Breast epithelium (tissue), 4 donors: ENCODE measurements at regions not wholly inside any gene's neighbourhood (a gene's known extent, or its start where the extent isn't known, plus 50 kb on each side); places are given as distances from the start of the nearest gene placed in this dataset.

Source experiments
- DNase-seq, 2 donors: peaks; one replicate each; pipeline ENCODE4 v3.0.0-alpha.2; 2019; ENCODE audit warnings: low spot score in 2 of 2
- H3K27ac ChIP-seq, 2 donors: fragments of 200-600 bp; sonication (generic) in 1 of 2; one replicate each; pipeline ENCODE4 v1.5.1; 2016 to 2019; ENCODE audit warnings: mild to moderate bottlenecking in 1 of 2
- H3K27me3 ChIP-seq, 2 donors: fragments of 200-600 bp; sonication (generic) in 1 of 2; one replicate each; pipeline versions ENCODE4 v1.5.1 to v1.6.0; 2017 to 2019; ENCODE audit warnings: control low read depth in 1 of 2, mild to moderate bottlenecking in 1 of 2
- H3K36me3 ChIP-seq: fragments of 200-600 bp; one replicate; pipeline ENCODE4 v1.5.1; 2019
- H3K4me1 ChIP-seq, 2 donors: fragments of 200-600 bp; sonication (generic); one replicate each; pipeline ENCODE4 v1.5.1; 2016 to 2019; ENCODE audit warnings: control low read depth in 1 of 2
- H3K4me3 ChIP-seq, 3 donors: fragments of 200-600 bp; sonication (generic); 1 replicate in 2 of 3; 2 replicates in 1 of 3; pipeline ENCODE4 v1.5.1; 2016 to 2019; ENCODE audit warnings: mild to moderate bottlenecking in 3 of 3, moderate library complexity in 2 of 3
- H3K9me3 ChIP-seq, 2 donors: fragments of 200-600 bp; sonication (generic) in 1 of 2; one replicate each; pipeline ENCODE4 v1.5.1; 2016 to 2019; ENCODE audit warnings: control low read depth in 1 of 2
- POLR2A ChIP-seq: fragments of 450-650 bp; IDR thresholded peaks from one replicate; pipeline ENCODE4 v1.6.1; 2016; ENCODE audit warnings: antibody characterized with exemption, mild to moderate bottlenecking, moderate library complexity
- POLR2AphosphoS5 ChIP-seq, 3 donors: sonication (generic); formaldehyde crosslinking; IDR thresholded peaks; one replicate each; pipeline ENCODE4 v1.6.1; 2017; ENCODE audit warnings: antibody characterized with exemption in 3 of 3
- intact Hi-C: fragments of 100-400 bp; cut with DNase I; formaldehyde crosslinking; loops from one replicate; pipeline ENCODE4 v1.15.1; 2023; ENCODE audit warnings: low total_unique reads
- TF ChIP-seq, protein P1 (sequence below), 3 donors: fragments of 450-650 bp; IDR thresholded peaks; one replicate each; pipeline ENCODE4 v1.5.1; 2016 to 2017; ENCODE audit warnings: antibody characterized with exemption in 3 of 3, mild to moderate bottlenecking in 3 of 3, moderate library complexity in 3 of 3

DNA sequence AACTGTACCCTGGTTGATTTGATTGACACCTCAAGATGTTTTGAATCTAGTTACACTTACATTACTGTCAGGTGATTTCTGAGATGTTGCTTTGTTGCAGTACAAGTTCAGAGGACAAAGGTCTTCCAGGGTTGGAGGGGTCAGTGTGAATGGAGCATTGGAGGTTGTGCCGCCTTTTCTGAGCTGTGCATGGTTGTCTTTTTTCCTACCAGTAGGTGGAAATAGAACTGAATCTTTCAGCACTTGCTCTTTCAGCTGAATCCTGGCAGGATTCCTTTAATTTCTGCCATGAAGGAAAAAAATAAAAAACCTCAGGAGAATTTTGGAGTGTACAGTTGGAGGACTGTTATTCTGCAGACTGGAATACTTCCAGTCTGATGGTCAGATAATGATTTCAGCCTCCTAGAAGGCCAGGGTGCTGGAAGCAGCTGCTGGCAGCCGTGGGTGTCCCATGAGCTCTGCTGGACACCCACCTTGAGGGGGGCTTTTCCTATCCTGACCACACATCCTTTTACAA, 82.7 kb downstream of the PLCE1 start:
- peaks cover 0 to 6% of the 10 kb centered on the region in 2 donors for H3K4me1 ChIP-seq
- H3K36me3 ChIP-seq: no peaks in the 10 kb centered on the region
- DNase-seq: no peak
- TF ChIP-seq, protein P1, sequence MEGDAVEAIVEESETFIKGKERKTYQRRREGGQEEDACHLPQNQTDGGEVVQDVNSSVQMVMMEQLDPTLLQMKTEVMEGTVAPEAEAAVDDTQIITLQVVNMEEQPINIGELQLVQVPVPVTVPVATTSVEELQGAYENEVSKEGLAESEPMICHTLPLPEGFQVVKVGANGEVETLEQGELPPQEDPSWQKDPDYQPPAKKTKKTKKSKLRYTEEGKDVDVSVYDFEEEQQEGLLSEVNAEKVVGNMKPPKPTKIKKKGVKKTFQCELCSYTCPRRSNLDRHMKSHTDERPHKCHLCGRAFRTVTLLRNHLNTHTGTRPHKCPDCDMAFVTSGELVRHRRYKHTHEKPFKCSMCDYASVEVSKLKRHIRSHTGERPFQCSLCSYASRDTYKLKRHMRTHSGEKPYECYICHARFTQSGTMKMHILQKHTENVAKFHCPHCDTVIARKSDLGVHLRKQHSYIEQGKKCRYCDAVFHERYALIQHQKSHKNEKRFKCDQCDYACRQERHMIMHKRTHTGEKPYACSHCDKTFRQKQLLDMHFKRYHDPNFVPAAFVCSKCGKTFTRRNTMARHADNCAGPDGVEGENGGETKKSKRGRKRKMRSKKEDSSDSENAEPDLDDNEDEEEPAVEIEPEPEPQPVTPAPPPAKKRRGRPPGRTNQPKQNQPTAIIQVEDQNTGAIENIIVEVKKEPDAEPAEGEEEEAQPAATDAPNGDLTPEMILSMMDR (IDR thresholded peaks at IDR 0.05): peak in 2 of 3 donors; percentile 30 to 34
- no peak for TF ChIP-seq POLR2A
- peak overlapping the region in 1 of 2 donors; percentile 16 for H3K27ac ChIP-seq
- H3K9me3 ChIP-seq: peaks cover 0 to 6% of the 10 kb centered on the region in 2 donors
- intact Hi-C loops: no loop called here
- H3K4me3 ChIP-seq: no peak overlapping the region
- H3K27me3 ChIP-seq: no peaks in the 10 kb centered on the region

DNA sequence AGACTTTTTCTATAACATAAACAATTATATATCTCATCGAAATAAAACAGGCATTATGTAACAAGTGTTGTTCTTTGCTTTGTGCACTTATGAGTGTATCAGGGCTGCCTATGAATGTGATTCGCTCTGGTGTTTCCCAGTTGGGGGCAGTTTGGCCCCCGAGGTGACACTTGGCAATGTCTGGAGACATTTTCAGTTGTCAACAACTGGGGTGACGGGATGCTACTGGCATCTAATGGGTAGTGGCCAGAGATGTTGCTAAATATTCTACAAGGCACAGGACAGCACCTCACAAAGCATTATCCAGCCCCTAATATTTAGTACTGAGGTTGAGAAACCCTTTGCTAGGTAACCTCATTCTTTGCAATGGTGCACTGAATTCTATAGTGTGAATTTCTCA, 83.3 kb downstream of the PLCE1 start:
- H3K36me3 ChIP-seq: no peaks in the 10 kb centered on the region
- H3K4me1 ChIP-seq: peaks cover 0 to 6% of the 10 kb centered on the region in 2 donors
- intact Hi-C loops: no loop called here
- peaks cover 0 to 6% of the 10 kb centered on the region in 2 donors for H3K9me3 ChIP-seq
- H3K4me3 ChIP-seq: no peak overlapping the region
- H3K27ac ChIP-seq: no peak overlapping the region
- TF ChIP-seq POLR2A: no peak
- TF ChIP-seq, protein P1 (IDR thresholded peaks at IDR 0.05): no peak
- TF ChIP-seq POLR2AphosphoS5 (IDR thresholded peaks at IDR 0.05): no peak
- H3K27me3 ChIP-seq: no peaks in the 10 kb centered on the region
- no peak for DNase-seq

DNA sequence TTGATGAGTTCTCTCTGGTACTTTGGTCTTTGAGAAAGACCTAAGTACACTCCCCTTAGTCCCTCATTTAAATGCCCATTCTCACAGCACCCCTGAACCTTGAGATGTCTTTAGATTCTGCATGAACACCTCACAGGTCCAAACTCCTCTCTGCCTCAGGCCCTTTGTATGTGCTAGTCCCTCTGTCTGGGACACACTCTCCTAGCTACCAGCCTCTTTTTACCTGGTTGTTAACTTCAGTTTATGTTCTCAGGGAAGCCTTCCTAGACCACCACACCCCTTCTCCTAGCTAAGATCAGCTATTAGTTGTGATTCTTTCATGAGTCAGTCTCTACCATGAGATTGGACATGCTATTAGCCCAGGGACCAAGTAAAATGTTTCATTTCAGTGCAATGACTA, 86.4 kb downstream of the PLCE1 start:
- intact Hi-C loops: no loop called here
- no peak for TF ChIP-seq POLR2A
- TF ChIP-seq POLR2AphosphoS5 (IDR thresholded peaks at IDR 0.05): no peak
- TF ChIP-seq, protein P1 (IDR thresholded peaks at IDR 0.05): no peak
- H3K27ac ChIP-seq: no peak overlapping the region
- H3K9me3 ChIP-seq: peaks cover 0 to 6% of the 10 kb centered on the region in 2 donors
- H3K4me3 ChIP-seq: no peak overlapping the region
- no peak for DNase-seq
- H3K4me1 ChIP-seq: peaks cover 0 to 6% of the 10 kb centered on the region in 2 donors
- no peaks in the 10 kb centered on the region for H3K27me3 ChIP-seq
- no peaks in the 10 kb centered on the region for H3K36me3 ChIP-seq

DNA sequence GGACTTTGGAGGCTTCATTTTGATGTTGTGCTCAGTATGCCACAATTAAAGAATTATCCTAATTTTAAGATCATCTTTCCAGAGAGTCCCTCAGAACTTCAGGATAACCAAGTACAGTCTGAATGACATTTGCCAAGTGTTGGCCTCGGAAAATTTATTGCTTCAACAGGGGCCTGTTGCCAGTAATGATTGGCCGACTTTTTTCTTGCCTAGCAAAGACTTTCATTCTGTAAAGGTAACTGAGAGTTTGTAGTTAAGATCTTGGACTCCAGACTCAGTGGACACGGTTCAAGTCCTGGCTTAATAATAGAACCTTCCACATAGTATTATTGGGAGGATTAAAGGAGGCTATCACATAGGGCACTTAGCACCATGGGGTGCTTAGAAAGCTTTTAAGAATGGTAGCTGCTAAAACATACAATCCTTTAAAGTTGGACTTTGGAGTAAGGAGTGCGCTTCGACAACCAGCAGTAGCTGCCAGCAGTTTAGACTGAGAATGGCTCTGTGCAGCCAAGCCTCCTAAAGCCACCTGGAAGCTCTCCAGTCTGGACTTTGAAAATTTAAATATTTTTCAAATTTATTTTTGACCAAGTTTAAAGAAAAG, 90.0 kb downstream of the PLCE1 start:
- Histone ChIP-seq H3K27ac (no peak overlapping the region), H3K9me3 (peaks cover 0 to 6% of the 10 kb centered on the region in 2 donors), H3K4me3 (no peak overlapping the region), H3K36me3 (no peaks in the 10 kb centered on the region), H3K4me1 (no peaks in the 10 kb centered on the region), H3K27me3 (no peaks in the 10 kb centered on the region)
- TF ChIP-seq POLR2A (no peak), POLR2AphosphoS5 (IDR thresholded peaks at IDR 0.05) (no peak)
- TF ChIP-seq, protein P1 (IDR thresholded peaks at IDR 0.05): no peak
- DNase-seq: no peak
- intact Hi-C loops: no loop called here

DNA sequence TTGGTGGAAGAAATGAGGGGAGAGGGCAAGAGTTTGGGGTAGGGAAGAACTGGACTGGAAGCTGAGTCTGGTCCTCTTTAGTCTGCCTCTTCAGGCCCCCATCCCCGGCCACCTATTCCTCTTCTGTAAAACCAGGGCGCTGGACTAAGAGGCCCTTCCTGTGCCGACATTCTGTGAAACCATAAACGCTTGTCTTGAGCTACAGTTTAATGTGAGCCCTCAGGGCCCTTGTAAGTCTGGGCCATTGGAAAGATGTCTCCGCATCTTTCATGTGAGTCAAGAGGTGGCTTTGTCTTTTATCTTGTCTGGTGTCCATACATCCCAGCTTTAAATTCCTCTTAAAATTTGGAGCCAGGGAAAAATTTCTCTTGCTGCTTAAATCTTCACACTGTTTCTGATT, 90.6 kb downstream of the PLCE1 start:
- TF ChIP-seq, protein P1 (IDR thresholded peaks at IDR 0.05): no peak
- TF ChIP-seq POLR2AphosphoS5 (IDR thresholded peaks at IDR 0.05) (no peak), POLR2A (no peak)
- H3K27me3 ChIP-seq: no peaks in the 10 kb centered on the region
- H3K9me3 ChIP-seq: peaks cover 0 to 6% of the 10 kb centered on the region in 2 donors
- H3K4me3 ChIP-seq: no peak overlapping the region
- H3K27ac ChIP-seq: no peak overlapping the region
- intact Hi-C loops: no loop called here
- H3K36me3 ChIP-seq: no peaks in the 10 kb centered on the region
- no peak for DNase-seq
- H3K4me1 ChIP-seq: no peaks in the 10 kb centered on the region
